ENCODE measurements at regions not wholly inside any gene's neighbourhood (a gene's known extent, or its start where the extent isn't known, plus 50 kb on each side); places are given as distances from the start of the nearest gene placed in this dataset.
"Not testable (repeated sequence)": the region's sequence is repeated elsewhere in the genome, so short reads cannot be mapped to it uniquely, and the experiment has no call there.

GRCh38 chr3:153442386-153442785 lies 280.4 kb downstream of the RAP2B start:
- DNase-seq (ENCODE audit: low spot score), result no peak

GRCh38 chr3:153442799-153443487 lies 280.9 kb downstream of the RAP2B start:
- DNase-seq (ENCODE audit: low spot score), result no peak

GRCh38 chr3:153443961-153444360 lies 281.9 kb downstream of the RAP2B start:
- DNase-seq (ENCODE audit: low spot score), result no peak

DNA sequence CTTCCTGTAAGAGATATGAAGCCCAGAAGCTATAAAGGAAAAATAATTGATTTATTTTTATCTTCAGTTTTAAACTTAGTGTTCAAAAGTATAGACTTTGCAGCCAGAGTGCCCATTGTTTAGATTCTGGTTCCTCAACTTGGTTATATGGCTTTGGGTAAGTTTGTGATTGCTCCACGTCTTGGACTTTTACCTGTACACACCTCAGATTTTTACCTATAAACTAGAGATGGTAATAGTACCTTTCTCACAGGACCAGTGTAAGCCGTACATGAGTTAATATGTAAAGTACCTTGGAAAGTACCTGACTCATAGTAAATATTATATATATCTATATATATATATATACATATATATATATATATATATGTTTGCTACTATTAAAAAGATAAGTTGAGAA lies 283.8 kb downstream of the RAP2B start:
- DNase-seq (ENCODE audit: low spot score), result no peak

DNA sequence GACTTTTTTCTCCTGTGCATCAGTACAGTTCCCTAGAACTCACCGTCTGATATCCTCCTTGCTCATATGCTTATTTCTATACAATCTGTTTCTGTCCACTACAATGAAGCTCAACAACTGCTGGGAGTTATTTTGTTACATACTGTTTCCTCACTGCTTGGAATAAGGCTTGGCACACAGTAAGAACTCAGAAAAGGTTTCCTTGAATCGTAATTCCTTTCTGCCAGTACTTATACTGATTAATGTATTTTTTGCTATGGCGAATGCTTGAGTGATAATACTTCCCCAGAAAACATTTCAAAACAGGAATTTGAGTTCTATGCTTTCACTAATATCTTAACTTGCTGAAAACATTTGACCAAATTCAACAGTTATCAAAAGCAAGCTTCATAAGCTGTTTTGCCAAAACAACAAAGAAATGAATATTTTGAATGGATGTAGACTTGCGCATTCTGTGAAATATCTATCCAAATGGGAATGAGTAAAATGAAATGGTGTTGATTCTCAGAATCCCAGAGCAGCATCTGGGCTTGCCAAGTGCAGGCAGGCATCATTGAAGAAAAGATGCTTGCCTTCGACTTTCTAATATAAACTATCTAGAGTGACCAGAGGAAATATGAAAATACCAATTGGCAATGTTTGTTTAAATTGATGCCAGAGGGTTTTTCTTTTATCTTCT lies 286.3 kb downstream of the RAP2B start:
- DNase-seq (ENCODE audit: low spot score), result no peak

DNA sequence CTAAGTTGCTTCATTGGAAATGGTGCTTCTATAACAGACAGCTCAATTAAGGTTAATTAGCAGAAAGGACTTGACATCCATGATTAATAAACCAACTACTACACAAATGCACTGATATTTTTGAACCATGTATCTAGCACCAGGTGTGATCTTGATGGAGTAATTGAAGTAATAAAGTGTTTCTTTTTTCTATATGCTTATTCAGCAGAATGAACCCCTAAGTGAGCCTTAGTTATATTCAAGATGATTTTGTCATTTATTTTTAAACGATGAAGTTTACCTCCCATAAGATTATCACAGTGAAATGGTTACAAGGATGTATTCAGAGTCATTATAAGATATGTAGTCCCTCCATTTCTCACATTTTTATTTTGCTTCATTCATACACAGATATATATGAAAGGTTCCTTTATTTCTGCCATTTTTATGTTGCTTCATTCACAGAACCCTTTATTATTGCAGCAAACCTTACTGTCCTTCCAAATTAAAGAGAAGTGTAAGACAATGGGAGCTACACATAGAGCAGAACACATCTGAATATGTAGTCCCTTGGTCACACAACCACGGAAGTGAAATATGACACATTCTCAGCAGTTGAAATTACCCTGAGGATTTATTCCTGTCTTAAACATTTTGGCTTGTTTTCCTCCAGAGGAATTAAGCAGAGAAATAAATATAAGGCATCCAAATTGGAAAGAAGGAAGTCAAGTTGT lies 295.0 kb downstream of the RAP2B start:
- DNase-seq (ENCODE audit: low spot score), result no peak

DNA sequence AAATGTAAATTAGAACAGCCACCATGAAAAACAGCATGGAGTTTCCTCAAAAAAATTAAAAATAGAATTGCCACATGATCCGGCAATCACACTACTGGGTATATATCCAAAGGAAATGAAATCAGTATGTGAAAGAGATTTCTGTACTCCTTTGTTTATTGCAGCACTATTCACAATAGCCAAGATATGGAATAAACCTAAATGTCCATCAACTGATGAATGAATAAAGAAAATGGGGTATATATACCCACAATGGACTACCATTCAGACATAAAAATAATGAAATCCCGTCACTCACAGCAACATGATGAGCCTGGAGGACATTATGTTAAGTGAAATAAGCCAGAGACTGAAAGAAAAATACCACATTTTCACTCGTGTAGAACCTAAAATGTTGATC lies 296.9 kb downstream of the RAP2B start:
- no peak for DNase-seq (ENCODE audit: low spot score)

- DNase-seq (ENCODE audit: low spot score), result peak; percentile 7
These were observed 300.5 kb downstream of the RAP2B start for GRCh38 chr3:153462545-153462944.

- DNase-seq (ENCODE audit: low spot score), result no peak
These were observed 301.9 kb downstream of the RAP2B start for GRCh38 chr3:153463895-153464294.

- no peak for DNase-seq (ENCODE audit: low spot score)
These were observed 307.1 kb downstream of the RAP2B start for GRCh38 chr3:153469162-153469561.

DNA sequence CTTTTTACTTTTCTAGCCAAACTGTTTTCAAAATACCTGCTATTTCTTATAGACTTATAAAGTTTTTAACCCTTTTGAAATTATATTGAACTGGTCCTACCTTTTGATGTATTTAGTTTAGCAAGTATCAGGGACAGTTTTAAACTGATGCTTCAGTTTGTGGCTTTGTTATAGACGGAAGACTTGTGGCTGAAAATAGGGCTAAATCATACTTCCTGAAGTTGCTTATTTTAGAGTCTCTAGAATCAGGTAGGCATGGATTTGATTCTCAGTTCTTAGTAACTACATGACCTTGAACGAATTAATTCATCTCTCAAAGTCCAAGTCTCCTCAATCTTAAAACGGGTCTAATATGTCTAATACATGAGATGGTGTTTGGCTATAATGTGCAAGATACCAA lies 322.8 kb downstream of the RAP2B start:
- DNase-seq (ENCODE audit: low spot score), result no peak

DNA sequence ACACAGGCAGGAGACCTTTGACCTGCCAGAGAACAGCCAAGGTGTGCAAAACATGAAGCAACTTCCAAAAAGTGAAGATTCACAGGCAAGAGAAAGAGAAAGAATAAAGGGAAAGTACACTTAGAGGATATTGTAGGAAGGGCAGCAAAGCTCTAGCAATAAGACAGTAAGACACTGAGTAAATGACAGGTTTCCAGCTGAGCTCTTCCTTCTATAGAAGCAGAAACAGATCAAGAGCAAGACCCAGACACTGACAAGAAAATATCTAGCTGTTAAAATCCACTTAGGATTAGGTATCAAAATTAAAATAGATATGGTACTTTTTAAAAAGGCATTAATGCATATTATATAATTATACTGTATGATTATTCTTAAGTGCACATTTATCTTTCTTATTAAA lies 333.4 kb downstream of the RAP2B start:
- no peak for DNase-seq (ENCODE audit: low spot score)

GRCh38 chr3:153502682-153503081 lies 340.7 kb downstream of the RAP2B start:
- no peak for DNase-seq (ENCODE audit: low spot score)

DNA sequence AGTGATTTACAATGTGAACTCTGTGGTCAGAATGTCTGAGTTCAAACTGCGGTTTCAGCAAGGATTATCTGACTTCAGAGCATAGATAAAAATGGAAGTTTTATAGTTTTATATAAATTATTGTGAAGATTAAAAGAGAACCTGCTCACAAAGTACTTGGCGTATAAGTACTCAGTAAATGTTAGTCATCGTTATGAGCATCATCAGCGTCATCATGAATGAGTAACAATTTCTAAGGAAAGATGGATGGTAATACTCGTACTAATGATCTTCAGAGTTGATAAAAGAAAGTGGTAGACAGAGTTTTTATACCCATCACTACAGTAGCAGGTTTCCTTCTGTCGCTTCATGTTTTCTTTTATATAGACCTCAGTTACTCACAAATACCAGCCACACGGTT lies 341.8 kb downstream of the RAP2B start:
- no peak for DNase-seq (ENCODE audit: low spot score)

DNA sequence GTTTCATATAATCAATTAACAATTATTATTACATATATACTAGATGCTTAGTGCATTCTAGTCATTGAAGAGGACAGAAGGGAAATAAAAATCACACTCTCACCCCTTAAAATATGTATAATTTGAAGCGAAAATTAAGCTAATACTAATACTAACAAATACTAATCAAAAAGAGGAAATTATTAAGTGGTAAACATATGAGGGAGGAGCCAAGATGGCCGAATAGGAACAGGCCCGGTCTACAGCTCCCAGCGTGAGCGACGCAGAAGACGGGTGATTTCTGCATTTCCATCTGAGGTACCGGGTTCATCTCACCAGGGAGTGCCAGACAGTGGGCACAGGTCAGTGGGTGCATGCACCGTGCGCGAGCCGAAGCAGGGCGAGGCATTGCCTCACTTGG lies 344.2 kb downstream of the RAP2B start:
- not testable (repeated sequence) for DNase-seq (ENCODE audit: low spot score)

GRCh38 chr3:153506686-153507085 lies 344.7 kb downstream of the RAP2B start:
- DNase-seq (ENCODE audit: low spot score), result not testable (repeated sequence)

DNA sequence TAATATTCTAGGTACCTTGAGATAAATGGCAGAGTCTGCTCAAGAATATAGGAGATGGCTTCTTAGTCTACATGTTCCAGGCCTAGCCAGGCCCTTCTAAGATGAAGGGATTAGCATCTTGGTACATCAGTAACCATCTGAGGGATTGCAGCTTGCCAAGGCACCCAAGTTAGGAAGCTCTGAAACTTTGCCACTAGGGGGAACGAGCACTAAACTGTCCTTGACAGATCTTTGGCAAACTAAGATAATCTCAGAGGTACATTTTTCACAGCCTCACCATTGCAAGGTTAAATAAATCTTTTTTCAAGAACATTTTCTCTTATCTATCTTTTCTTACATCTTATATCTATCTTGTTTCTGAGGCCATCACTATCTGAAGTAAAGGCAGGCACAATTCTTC lies 351.2 kb downstream of the RAP2B start:
- peak; percentile 2 for DNase-seq (ENCODE audit: low spot score)

DNA sequence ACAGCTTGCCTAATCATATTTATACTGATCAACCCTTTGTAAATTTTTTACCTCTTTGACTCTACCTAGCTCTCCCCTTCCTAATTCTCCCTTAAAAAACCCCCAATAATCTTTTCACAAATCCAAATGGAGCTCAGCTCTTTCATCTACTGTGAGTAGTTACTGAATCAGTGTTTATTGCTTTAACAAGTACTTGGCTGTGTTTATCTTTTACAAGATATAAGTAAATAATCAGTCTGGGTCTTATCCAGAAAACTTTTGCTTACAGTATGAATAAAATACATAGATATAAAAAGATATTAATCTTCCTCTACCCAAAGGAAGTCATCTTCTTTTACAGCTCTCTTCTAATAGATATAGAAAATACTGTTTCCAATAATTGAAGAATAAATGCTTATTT lies 366.4 kb downstream of the RAP2B start:
- DNase-seq (ENCODE audit: low spot score), result no peak

DNA sequence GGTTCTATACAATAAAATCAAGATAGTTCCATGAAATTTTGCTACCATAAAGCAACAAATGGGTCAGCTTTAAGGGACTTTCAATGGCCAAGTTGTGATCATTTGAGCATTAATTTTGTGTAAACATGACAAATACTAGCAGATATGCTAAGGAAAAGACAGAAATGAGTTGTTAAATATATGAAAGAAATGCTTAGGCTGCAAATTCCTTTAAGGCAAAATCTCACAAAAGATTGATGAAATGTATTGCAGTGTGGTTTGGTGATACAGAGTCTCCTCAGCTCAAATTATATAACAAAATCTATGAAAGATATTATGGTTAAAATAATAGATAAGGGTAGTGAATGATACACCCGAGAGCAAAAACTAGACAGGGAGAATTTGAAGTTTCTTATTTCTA lies 377.2 kb downstream of the RAP2B start:
- no peak for DNase-seq (ENCODE audit: low spot score)

GRCh38 chr3:153545471-153545870 lies 383.4 kb downstream of the RAP2B start:
- no peak for DNase-seq (ENCODE audit: low spot score)

- no peak for DNase-seq (ENCODE audit: low spot score)
These were observed 385.9 kb downstream of the RAP2B start for GRCh38 chr3:153547970-153548369.

DNA sequence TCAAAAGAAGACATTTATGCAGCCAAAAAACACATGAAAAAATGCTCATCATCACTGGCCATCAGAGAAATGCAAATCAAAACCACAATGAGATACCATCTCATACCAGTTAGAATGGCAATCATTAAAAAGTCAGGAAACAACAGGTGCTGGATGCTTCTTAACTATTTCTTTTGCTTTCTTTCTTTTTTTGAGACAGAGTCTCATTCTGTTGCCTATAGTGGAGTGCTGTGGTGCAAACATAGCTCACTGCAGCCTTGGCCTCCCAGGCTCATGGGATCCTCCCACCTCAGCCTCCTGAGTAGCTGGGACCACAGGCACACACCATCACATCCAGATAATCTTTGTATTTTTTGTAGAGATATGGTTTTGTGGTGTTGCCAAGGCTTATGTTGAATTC lies 387.7 kb downstream of the RAP2B start:
- DNase-seq (ENCODE audit: low spot score), result not testable (repeated sequence)

DNA sequence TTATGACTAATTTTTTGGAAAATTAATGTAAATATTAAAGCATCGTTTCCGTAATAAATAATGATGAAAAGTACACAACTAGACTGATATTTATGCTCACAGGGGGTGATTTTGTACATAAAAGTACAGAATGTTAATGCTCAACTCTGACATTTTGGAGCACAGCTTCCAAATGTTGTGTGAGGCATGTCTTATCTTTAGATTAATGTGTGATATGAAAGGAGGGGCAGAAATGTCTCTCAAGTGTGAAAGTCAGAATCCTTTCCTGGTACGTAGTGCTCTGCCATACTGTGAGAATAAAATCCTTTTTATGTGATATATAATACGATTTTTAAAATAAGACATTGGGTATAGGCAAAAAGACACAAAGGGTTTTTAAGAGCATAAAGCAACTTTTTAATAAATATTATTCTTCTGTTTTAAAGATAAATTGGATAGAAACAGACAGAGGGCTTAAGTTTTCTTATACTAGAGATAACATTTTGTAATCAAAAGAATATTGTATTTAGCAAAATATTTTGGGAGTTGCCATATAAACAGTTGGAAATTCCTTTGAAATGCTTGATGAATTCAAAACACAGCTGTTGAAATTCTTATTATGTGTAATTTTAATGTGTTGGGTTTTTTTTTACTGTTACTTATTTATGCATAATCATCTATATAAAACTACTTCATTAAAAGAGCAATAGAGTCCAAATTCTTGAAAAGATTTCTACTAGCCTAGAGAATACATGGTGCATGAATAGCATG lies 389.7 kb downstream of the RAP2B start:
- DNase-seq (ENCODE audit: low spot score), result no peak
